MCF 10A (cell line): ENCODE measurements at regions not wholly inside any gene's neighbourhood (a gene's known extent, or its start where the extent isn't known, plus 50 kb on each side); places are given as distances from the start of the nearest gene placed in this dataset.

ENCODE experiments used
- BruUV-seq: library from RNA; stranded (reverse); fragments of 400-500 nt; replicated peaks from 2 replicates; lab custom pipeline; 2021; lab: Mats Ljungman, UMichigan
- CTCF ChIA-PET: fragments of 300-600 bp; sonication (Branson Sonifier 250); formaldehyde crosslinking; extraction: SDS; loops from one replicate; lab custom pipeline; 2021; ENCODE audit warnings: antibody characterized with exemption, inconsistent platforms; lab: Yijun Ruan, JAX
- POLR2A ChIA-PET: fragments of 300-600, 350-650 bp; sonication (Branson Sonifier 250); formaldehyde crosslinking; extraction: SDS; loops from one replicate; lab custom pipeline; 2020; ENCODE audit warnings: antibody characterized with exemption, inconsistent platforms; lab: Yijun Ruan, JAX
- DNase-seq: peaks from one replicate; pipeline ENCODE4 v3.0.0-alpha.2; 2018; ENCODE audit not compliant: unreplicated experiment
- H3K27ac Mint-ChIP-seq: one replicate; pipeline ENCODE4 v1.8.0; 2022; ENCODE audit warnings: mild to moderate bottlenecking, low read depth, mixed read lengths; ENCODE audit not compliant: unreplicated experiment
- H3K27me3 Mint-ChIP-seq: one replicate; pipeline ENCODE4 v1.8.0; 2022; ENCODE audit warnings: mixed read lengths; ENCODE audit not compliant: insufficient read depth, unreplicated experiment
- H3K36me3 Mint-ChIP-seq: one replicate; pipeline ENCODE4 v1.8.0; 2022; ENCODE audit warnings: mild to moderate bottlenecking, moderate library complexity, mixed read lengths; ENCODE audit not compliant: insufficient read depth, unreplicated experiment
- H3K4me1 Mint-ChIP-seq: one replicate; pipeline ENCODE4 v1.8.0; 2022; ENCODE audit warnings: mixed read lengths; ENCODE audit not compliant: insufficient read depth, unreplicated experiment
- H3K4me3 Mint-ChIP-seq: one replicate; pipeline ENCODE4 v1.8.0; 2022; ENCODE audit warnings: mild to moderate bottlenecking, moderate library complexity, mixed read lengths; ENCODE audit not compliant: unreplicated experiment
- H3K9me3 Mint-ChIP-seq: one replicate; pipeline ENCODE4 v1.8.0; 2022; ENCODE audit warnings: mixed read lengths; ENCODE audit not compliant: unreplicated experiment
- CTCF ChIP-seq: fragments of 200-600 bp; IDR thresholded peaks from one replicate; pipeline ENCODE4 v1.8.0; 2022; ENCODE audit warnings: antibody characterized with exemption, mild to moderate bottlenecking; ENCODE audit not compliant: unreplicated experiment
- intact Hi-C: fragments of 100-400 bp; cut with micrococcal nuclease; formaldehyde crosslinking; loops from 2 replicates; pipeline ENCODE4 v1.14.1; 2022

- no peak for DNase-seq
- H3K36me3 Mint-ChIP-seq, result no peaks in the 10 kb centered on the region
- H3K4me1 Mint-ChIP-seq, result peaks cover 6% of the 10 kb centered on the region
- intact Hi-C loops, result no loop called here
- TF ChIP-seq CTCF, result no peak
- H3K4me3 Mint-ChIP-seq, result no peak overlapping the region
- H3K27me3 Mint-ChIP-seq, result no peaks in the 10 kb centered on the region
- no TSS peak for BruUV-seq
- no peak overlapping the region for H3K27ac Mint-ChIP-seq
- no peaks in the 10 kb centered on the region for H3K9me3 Mint-ChIP-seq
- POLR2A ChIA-PET, result no interaction called here
- CTCF ChIA-PET, result interaction anchor here (0.8 kb wide), 1 partner anchor 383 kb away, joined by 3 read pairs; no protein-coding TSS in a partner anchor
These were observed 187.9 kb upstream of the LCORL start for GRCh38 chr4:18209448-18209847.

GRCh38 chr4:18203966-18204365, 182.4 kb upstream of the LCORL start:
- Mint-ChIP-seq H3K4me1 (no peaks in the 10 kb centered on the region), H3K27me3 (no peaks in the 10 kb centered on the region), H3K27ac (no peak overlapping the region), H3K36me3 (no peaks in the 10 kb centered on the region), H3K4me3 (no peak overlapping the region), H3K9me3 (no peaks in the 10 kb centered on the region)
- ChIA-PET CTCF (no interaction called here), POLR2A (no interaction called here)
- DNase-seq, result no peak
- intact Hi-C loops, result no loop called here
- TF ChIP-seq CTCF, result no peak
- no TSS peak for BruUV-seq

GRCh38 chr4:18202486-18202885, 180.9 kb upstream of the LCORL start:
- H3K27ac Mint-ChIP-seq, result no peak overlapping the region
- H3K27me3 Mint-ChIP-seq, result no peaks in the 10 kb centered on the region
- DNase-seq, result no peak
- H3K36me3 Mint-ChIP-seq, result no peaks in the 10 kb centered on the region
- intact Hi-C loops, result no loop called here
- no peaks in the 10 kb centered on the region for H3K9me3 Mint-ChIP-seq
- H3K4me1 Mint-ChIP-seq, result no peaks in the 10 kb centered on the region
- TF ChIP-seq CTCF, result no peak
- ChIA-PET POLR2A (no interaction called here), CTCF (no interaction called here)
- BruUV-seq, result no TSS peak
- no peak overlapping the region for H3K4me3 Mint-ChIP-seq

GRCh38 chr4:18201885-18202284, 180.3 kb upstream of the LCORL start:
- CTCF ChIA-PET, result no interaction called here
- H3K27me3 Mint-ChIP-seq, result no peaks in the 10 kb centered on the region
- no TSS peak for BruUV-seq
- POLR2A ChIA-PET, result no interaction called here
- no peak overlapping the region for H3K4me3 Mint-ChIP-seq
- TF ChIP-seq CTCF, result no peak
- DNase-seq, result no peak
- intact Hi-C loops, result no loop called here
- no peak overlapping the region for H3K27ac Mint-ChIP-seq
- no peaks in the 10 kb centered on the region for H3K9me3 Mint-ChIP-seq
- no peaks in the 10 kb centered on the region for H3K36me3 Mint-ChIP-seq
- no peaks in the 10 kb centered on the region for H3K4me1 Mint-ChIP-seq
